ENCODE measurements at regions not wholly inside any gene's neighbourhood (a gene's known extent, or its start where the extent isn't known, plus 50 kb on each side); places are given as distances from the start of the nearest gene placed in this dataset.

DNA sequence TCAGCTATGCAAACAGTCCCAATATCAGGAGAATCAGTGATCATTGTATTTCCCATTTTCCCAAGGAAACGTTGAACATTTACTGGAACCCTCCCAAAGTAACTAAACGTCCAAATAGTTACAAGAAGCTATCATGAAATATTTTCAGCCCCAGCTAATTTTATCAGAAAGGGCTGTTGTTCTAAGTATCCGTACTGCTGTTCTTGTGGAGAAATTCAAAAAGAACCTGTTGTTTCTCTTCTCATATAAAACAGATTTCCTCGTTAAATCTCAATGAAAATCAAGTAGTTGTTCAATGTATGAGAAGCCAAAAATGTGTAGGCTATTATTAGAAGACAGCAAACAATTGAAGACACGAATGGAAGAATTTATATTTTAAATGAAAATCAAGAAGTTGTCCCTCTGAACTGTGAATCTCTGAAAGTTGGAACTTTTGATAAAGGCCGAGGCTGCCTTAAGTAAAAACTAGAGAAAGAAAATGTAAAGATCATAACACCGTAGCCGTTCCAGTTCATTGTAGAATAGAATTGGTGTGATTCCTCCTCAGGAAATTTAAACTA, 107.7 kb downstream of the HFE start:
- H3K9me3 Mint-ChIP-seq: no peaks in the 10 kb centered on the region; a peak in 2 of 5 replicates

More for the DNA sequence above, 107.7 kb downstream of the HFE start:
- H2BK15ac ChIP-seq (ENCODE audit: low read depth, low read length): no peak overlapping the region
- H3K79me2 ChIP-seq (ENCODE audit: insufficient read depth, low read length): no peaks in the 10 kb centered on the region
- no peak overlapping the region for H3K14ac ChIP-seq (ENCODE audit: insufficient read depth, low read length)
- peak overlapping the region; percentile 33 to 99 (median 99); a peak in 6 of 7 replicates for H3K27ac Mint-ChIP-seq
- peaks cover 10% of the 10 kb centered on the region; the same call in 1 of the 2 replicates for H3K27me3 Mint-ChIP-seq (ENCODE audit: low read depth)
- TF ChIP-seq CTCF (conservative IDR thresholded peaks at IDR 0.05): no peak
- no peak overlapping the region for H3K18ac ChIP-seq (ENCODE audit: insufficient read length, low read depth, low read length)
- peak overlapping the region; percentile 32 for H3K9ac ChIP-seq (ENCODE audit: extremely low read depth, insufficient read length, low read length)
- H4K91ac ChIP-seq (ENCODE audit: insufficient read length, low read depth, low read length): no peak overlapping the region
- peaks cover 4 to 9% (median 6%) of the 10 kb centered on the region in 3 experiments; a peak in 5 of 7 replicates for H3K36me3 Mint-ChIP-seq (ENCODE audit: insufficient read depth in 1 of 3, low read depth in 3 of 3)
- H2AK5ac ChIP-seq (ENCODE audit: insufficient read length, low read length): no peak overlapping the region
- H3K79me1 ChIP-seq (ENCODE audit: insufficient read depth, low read depth, low read length, poor library complexity, severe bottlenecking): no peaks in the 10 kb centered on the region
- peaks cover 13 to 19% of the 10 kb centered on the region in 2 experiments for H3K4me1 Mint-ChIP-seq
- H3K9me3 ChIP-seq (ENCODE audit: control insufficient read depth, low read depth, low read length): no peaks in the 10 kb centered on the region
- H2BK20ac ChIP-seq (ENCODE audit: low read depth, low read length, poor library complexity, severe bottlenecking): no peak overlapping the region
- no peaks in the 10 kb centered on the region for H4K20me1 ChIP-seq (ENCODE audit: control insufficient read depth, insufficient read depth, insufficient read length)
- peak overlapping the region; percentile 64 for H3K4me2 ChIP-seq (ENCODE audit: insufficient read depth, insufficient read length, low read length)
- H2BK12ac ChIP-seq (ENCODE audit: insufficient read length, low read depth, low read length): no peak overlapping the region
- peak overlapping the region; percentile 95 to 97 for H3K4me3 Mint-ChIP-seq
- H2BK120ac ChIP-seq (ENCODE audit: low read depth, low read length, poor library complexity, severe bottlenecking): no peak overlapping the region
- H2BK5ac ChIP-seq (ENCODE audit: insufficient read length, low read length): no peak overlapping the region
- no peak overlapping the region for H2AFZ ChIP-seq (ENCODE audit: low read length)
- H3K56ac ChIP-seq (ENCODE audit: insufficient read length, low read depth, low read length): no peak overlapping the region
- H3K23ac ChIP-seq (ENCODE audit: insufficient read length, low read depth, low read length): no peak overlapping the region
- no CpG with 5 or more reads among the region's 8 CpGs for WGBS (ENCODE audit: extremely low coverage, insufficient read length, low lambda C conversion rate)
- no peak overlapping the region for H3T11ph ChIP-seq (ENCODE audit: low read length)
- no peaks in the 10 kb centered on the region for H3K4me1 ChIP-seq (ENCODE audit: insufficient read depth, low read length)
- H3K27me3 ChIP-seq (ENCODE audit: insufficient read depth, low read length): no peaks in the 10 kb centered on the region
- no peak overlapping the region for H4K5ac ChIP-seq (ENCODE audit: insufficient read length, low read depth, low read length)
- no peak overlapping the region for H3K27ac ChIP-seq (ENCODE audit: insufficient read length, low read depth, low read length)
- peaks cover 4% of the 10 kb centered on the region for H3K23me2 ChIP-seq (ENCODE audit: insufficient read length, low read depth, low read length, poor library complexity, severe bottlenecking)
- H3K4ac ChIP-seq (ENCODE audit: low read depth, low read length): no peak overlapping the region
- DNase-seq: no peak
- no peak overlapping the region for H4K8ac ChIP-seq (replicated peaks; ENCODE audit: insufficient read length, low read depth, low read length)

All from H9 (cell line).